Fibroblast of mammary gland (primary cell): ENCODE measurements at regions not wholly inside any gene's neighbourhood (a gene's known extent, or its start where the extent isn't known, plus 50 kb on each side); places are given as distances from the start of the nearest gene placed in this dataset.

Experiments used
- DNase-seq: peaks from one replicate; pipeline ENCODE4 v3.0.0-alpha.2; 2010; ENCODE audit warnings: low read depth
- H3K4me3 ChIP-seq: 2 replicates; pipeline ENCODE4 v1.5.1; 2011; ENCODE audit warnings: low read depth, mild to moderate bottlenecking, low read length, moderate library complexity; ENCODE audit not compliant: control insufficient read depth
- TF ChIP-seq, protein P1 (sequence below): conservative IDR thresholded peaks from 2 replicates; pipeline ENCODE4 v1.5.1; 2011; ENCODE audit warnings: low read depth, low read length, inconsistent platforms; ENCODE audit not compliant: control insufficient read depth, insufficient read depth

DNA sequence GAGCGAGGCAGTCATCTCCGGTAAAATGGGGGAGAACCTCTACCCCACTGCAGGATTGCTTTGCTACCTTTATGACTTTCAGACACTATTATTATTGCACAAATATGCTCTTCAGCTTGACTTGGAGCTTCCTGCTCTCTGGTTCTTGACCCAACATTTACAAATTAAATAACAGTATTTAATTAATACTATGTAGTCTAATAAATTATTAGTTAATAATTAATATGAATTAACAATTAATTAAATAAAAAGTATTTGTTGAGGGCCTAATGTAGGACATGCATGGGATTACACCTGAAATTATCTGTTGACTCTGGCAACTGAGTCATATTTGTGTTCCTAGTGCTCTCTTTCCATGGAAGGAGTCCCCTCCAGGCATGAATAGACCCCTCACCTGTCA lies 359.9 kb downstream of the SIPA1L2 start:
- TF ChIP-seq, protein P1, sequence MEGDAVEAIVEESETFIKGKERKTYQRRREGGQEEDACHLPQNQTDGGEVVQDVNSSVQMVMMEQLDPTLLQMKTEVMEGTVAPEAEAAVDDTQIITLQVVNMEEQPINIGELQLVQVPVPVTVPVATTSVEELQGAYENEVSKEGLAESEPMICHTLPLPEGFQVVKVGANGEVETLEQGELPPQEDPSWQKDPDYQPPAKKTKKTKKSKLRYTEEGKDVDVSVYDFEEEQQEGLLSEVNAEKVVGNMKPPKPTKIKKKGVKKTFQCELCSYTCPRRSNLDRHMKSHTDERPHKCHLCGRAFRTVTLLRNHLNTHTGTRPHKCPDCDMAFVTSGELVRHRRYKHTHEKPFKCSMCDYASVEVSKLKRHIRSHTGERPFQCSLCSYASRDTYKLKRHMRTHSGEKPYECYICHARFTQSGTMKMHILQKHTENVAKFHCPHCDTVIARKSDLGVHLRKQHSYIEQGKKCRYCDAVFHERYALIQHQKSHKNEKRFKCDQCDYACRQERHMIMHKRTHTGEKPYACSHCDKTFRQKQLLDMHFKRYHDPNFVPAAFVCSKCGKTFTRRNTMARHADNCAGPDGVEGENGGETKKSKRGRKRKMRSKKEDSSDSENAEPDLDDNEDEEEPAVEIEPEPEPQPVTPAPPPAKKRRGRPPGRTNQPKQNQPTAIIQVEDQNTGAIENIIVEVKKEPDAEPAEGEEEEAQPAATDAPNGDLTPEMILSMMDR = no peak
- no peak for DNase-seq
- no peak overlapping the region for H3K4me3 ChIP-seq

DNA sequence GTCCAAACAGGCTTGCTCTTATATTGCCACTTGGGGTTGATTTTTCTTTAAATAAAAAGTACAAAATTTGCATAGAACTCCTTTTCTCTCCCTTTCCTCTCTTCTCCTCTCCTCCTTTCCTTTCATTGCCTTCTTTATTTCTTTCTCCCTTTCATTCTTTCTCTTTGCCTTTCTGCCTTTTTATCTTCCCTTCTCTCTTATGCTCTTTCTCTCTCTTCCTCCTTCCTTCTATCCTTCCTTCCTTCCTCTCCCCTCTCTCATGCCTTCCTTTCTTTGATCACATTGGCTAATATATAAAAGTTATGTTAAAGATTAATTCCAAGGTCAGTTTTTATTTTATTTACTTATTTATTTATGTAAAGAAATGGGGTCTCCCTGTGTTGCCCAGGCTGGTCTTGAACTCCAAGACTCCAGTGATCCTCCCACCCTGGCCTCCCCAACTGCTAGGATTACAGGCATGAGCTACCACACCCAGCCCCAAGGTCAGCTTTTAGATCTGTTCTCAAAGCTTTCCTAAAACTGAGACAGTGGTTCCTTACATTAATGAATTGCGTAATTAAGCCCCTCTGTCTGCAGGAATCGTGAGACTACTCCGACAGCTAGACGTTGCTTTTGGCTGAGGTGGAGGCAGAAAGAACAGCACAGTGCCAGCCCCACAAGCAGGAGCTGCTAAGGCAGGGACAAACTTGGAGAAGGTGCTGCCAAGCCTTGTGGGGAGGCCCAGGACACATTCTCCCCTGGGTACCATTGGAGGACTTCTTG lies 361.9 kb downstream of the SIPA1L2 start:
- DNase-seq = no peak
- H3K4me3 ChIP-seq = no peak overlapping the region
- TF ChIP-seq, protein P1 = no peak

DNA sequence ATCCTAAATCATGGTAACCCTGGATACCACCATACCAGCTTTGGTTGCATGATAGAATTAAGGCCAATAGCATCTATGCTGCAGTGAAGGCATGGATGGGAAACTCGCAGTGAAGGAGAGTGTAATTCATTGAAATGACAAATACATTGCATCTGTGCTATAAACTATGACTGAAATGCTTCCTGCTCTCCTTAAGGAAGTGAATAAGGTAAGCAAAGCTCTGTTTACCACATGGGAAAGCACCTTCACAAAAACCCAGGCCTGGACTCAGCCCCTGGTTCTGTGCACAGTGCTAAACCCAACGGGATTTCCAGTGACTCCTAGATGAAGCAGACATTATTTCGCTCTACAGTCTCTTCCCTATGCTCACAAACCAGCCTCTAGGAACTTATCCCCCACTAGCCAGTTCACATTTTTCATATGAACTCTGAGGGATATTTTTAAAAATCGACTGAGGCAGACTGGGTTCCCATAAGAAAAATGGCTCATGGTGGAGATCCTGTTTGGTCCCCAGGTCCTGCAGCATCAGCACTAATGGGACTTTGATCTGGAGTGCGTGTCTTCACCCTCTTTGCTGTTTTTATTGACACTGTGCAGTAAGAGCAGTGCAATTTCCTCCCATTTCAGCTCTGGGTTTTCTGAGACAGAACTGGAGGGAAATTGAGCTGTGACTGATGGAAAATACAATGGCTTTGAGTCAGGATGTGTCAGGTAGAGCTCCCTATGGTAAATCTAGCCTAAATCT lies 362.7 kb downstream of the SIPA1L2 start:
- no peak overlapping the region for H3K4me3 ChIP-seq
- no peak for DNase-seq
- TF ChIP-seq, protein P1 = no peak

DNA sequence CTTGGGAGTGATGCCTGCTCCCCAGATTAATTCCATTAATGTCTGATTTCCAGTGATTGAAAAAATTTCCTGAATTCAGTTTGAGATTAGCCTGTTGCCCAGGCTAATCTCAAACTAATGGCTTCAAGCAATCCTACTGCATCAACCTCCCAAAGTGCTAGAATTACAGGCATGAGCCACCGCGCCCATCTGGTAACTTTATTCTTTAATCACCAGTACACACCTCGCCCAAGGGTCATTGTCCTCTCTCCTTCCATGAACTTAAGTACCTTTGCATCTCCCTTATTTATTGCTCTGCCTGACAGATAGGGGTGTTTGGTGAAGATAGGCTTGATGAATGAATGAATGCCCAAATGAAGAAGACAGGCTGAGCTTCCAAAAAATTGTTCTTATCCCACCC lies 366.5 kb downstream of the SIPA1L2 start:
- TF ChIP-seq, protein P1 = no peak
- no peak for DNase-seq
- H3K4me3 ChIP-seq = no peak overlapping the region

DNA sequence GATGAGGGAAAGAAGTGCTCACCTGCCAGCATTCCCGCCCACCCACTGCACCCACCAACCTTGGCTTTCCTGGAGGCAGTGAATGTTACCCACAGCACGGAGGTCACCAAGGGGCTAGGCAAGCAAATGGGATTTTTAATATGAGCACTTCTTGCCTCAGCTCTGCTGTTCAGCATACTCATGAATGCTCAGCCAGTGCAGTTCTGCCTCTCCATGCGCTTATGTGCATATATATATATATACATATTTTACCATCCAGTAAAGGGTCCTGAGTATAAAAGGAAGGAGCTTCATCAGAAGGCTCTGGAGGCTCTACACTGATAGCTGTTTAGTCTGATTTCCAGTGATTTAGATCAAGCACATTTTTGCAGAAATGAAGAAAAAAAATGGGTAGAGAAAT lies 366.9 kb downstream of the SIPA1L2 start:
- H3K4me3 ChIP-seq = no peak overlapping the region
- DNase-seq = no peak
- TF ChIP-seq, protein P1 = no peak

DNA sequence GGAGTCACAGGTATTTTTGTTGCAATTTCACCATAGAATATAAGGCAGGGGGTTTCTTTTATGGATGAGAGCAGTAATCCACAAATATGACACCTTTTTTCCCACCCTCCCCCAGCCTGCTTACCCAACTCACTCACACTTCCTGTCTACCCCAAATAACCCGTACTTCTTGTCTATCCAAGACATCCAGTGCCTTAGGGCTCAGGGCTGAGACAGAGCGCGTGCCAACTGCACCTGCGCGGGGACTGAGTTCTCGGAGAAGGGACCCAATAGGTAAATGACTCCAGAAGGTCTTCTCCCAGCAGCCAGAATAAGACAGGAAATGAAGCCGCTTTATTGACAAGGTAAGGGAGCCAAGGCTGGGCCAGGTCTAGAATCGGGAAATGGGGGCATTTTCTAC lies 369.1 kb downstream of the SIPA1L2 start:
- no peak overlapping the region for H3K4me3 ChIP-seq
- no peak for DNase-seq

More for the DNA sequence above, 369.1 kb downstream of the SIPA1L2 start:
- TF ChIP-seq, protein P1 = no peak
